ENCODE measurements at regions not wholly inside any gene's neighbourhood (a gene's known extent, or its start where the extent isn't known, plus 50 kb on each side); places are given as distances from the start of the nearest gene placed in this dataset.

DNA sequence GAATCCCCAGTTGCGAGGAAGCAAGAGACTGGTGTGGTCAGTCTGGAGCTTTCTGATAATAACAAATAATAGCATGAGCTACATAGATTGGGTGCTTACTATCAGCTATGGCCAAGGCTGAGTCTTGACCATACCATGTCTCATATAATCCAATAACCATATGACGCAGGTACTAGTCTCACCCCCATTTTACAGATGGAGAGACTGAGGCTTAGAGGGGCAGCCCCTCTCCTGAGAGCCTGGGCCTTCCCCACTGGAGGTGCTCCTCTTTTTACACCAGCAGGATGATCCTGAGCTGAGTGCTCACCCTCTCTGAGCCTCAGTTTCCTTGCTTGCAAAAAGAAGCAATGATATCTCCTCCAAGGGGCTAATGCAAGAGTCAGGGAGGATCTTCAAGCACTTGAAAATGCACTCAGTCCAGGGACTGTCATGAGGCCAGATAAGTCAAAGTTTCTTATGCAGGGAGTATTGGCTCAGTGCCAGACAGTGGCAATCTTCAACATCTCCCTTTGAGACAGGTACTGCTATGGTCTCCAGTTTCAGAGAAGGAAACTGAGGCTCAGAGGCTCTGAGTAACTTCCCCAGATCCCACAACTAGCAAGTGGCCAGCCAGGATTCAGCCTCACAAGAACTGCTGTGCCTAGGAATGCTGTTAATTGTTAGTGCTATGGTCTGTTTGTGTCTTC lies 149.7 kb downstream of the TFCP2L1 start:
- Histone ChIP-seq H3K36me3 (ENCODE audit: control insufficient read depth in 2 of 2, insufficient read depth in 2 of 2, low read length in 1 of 2) (no peaks in the 10 kb centered on the region), H3K27ac (ENCODE audit: control insufficient read depth, insufficient read depth) (no peak overlapping the region), H3K9me3 (replicated peaks; ENCODE audit: control insufficient read depth, insufficient read depth, low read length) (no peaks in the 10 kb centered on the region), H2AFZ (ENCODE audit: control insufficient read depth, low read depth, low read length) (no peak overlapping the region), H3K4me1 (ENCODE audit: control insufficient read depth, insufficient read depth, low read length) (no peaks in the 10 kb centered on the region), H3K27me3 (replicated peaks in 1 of 2; ENCODE audit: control insufficient read depth in 2 of 2, insufficient read depth in 2 of 2, low read length in 1 of 2) (no peaks in the 10 kb centered on the region), H4K20me1 (ENCODE audit: control insufficient read depth, insufficient read depth) (no peaks in the 10 kb centered on the region), H3K4me2 (ENCODE audit: control insufficient read depth, insufficient read depth) (no peak overlapping the region), H3K4me3 (no peak overlapping the region), H3K79me2 (ENCODE audit: control insufficient read depth, insufficient read depth, low read length) (no peaks in the 10 kb centered on the region), H3K9ac (ENCODE audit: control insufficient read depth, insufficient read depth, low read length) (no peak overlapping the region)
- FAIRE-seq, result no peak
- WGBS (ENCODE audit: insufficient coverage, insufficient replicate concordance, low lambda C conversion rate, missing lambda C conversion rate), result 11% methylated on average over 2 of the region's 2 CpGs
- intact Hi-C loops (cut with micrococcal nuclease; ENCODE audit: unreplicated experiment), result no loop called here
- ATAC-seq, result no peak
- in situ Hi-C loops (cut with MboI), result no loop called here
- no TSS peak for BruUV-seq (replicated peaks)
- RAD21 ChIA-PET (ENCODE audit: unreplicated experiment), result no interaction called here
- POLR2A ChIA-PET, result no interaction called here
- CTCF ChIA-PET, result no interaction called here
- TF ChIP-seq, protein P1, sequence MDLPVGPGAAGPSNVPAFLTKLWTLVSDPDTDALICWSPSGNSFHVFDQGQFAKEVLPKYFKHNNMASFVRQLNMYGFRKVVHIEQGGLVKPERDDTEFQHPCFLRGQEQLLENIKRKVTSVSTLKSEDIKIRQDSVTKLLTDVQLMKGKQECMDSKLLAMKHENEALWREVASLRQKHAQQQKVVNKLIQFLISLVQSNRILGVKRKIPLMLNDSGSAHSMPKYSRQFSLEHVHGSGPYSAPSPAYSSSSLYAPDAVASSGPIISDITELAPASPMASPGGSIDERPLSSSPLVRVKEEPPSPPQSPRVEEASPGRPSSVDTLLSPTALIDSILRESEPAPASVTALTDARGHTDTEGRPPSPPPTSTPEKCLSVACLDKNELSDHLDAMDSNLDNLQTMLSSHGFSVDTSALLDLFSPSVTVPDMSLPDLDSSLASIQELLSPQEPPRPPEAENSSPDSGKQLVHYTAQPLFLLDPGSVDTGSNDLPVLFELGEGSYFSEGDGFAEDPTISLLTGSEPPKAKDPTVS (IDR thresholded peaks at IDR 0.05; ENCODE audit: low read depth, low read length), result no peak
- TF ChIP-seq CEBPB (IDR thresholded peaks at IDR 0.05; ENCODE audit: borderline replicate concordance in 1 of 2, low read depth in 2 of 2, low read length in 2 of 2) (no peak), YY1 (IDR thresholded peaks at IDR 0.05; ENCODE audit: low read depth, low read length) (no peak), MLLT1 (IDR thresholded peaks at IDR 0.05) (no peak), FOXK2 (IDR thresholded peaks at IDR 0.05) (no peak), ATF7 (IDR thresholded peaks at IDR 0.05; ENCODE audit: low read depth) (no peak), CBX3 (IDR thresholded peaks at IDR 0.05; ENCODE audit: borderline replicate concordance, low read depth) (no peak), BHLHE40 (IDR thresholded peaks at IDR 0.05; ENCODE audit: borderline replicate concordance in 1 of 2, low read depth in 2 of 2, low read length in 1 of 2) (no peak), SRF (IDR thresholded peaks at IDR 0.05; ENCODE audit: low read depth in 2 of 2, low read length in 2 of 2) (no peak), MTA2 (IDR thresholded peaks at IDR 0.05; ENCODE audit: low read depth) (no peak), TAF1 (IDR thresholded peaks at IDR 0.05; ENCODE audit: borderline replicate concordance, low read depth, low read length) (no peak), ZNF274 (IDR thresholded peaks at IDR 0.05; ENCODE audit: insufficient read depth, insufficient read length) (no peak), PRDM15 (CRISPR knock-in tag; IDR thresholded peaks at IDR 0.05) (no peak), ETV6 (conservative IDR thresholded peaks at IDR 0.05 in 1 of 2, IDR thresholded peaks at IDR 0.05 in 1 of 2; ENCODE audit: borderline replicate concordance in 1 of 2, low read depth in 1 of 2) (no peak), STAT1 (conservative IDR thresholded peaks at IDR 0.05) (no peak), ZNF217 (IDR thresholded peaks at IDR 0.05) (no peak)
- TF ChIP-seq, protein P2, sequence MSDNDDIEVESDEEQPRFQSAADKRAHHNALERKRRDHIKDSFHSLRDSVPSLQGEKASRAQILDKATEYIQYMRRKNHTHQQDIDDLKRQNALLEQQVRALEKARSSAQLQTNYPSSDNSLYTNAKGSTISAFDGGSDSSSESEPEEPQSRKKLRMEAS (IDR thresholded peaks at IDR 0.05; ENCODE audit: low read depth, low read length), result no peak
- no peak for DNase-seq (ENCODE audit: low read depth, low spot score)
- SMC1A ChIA-PET (ENCODE audit: uncharacterized antibody, unreplicated experiment), result no interaction called here
